K562 (cell line): ENCODE measurements at regions not wholly inside any gene's neighbourhood (a gene's known extent, or its start where the extent isn't known, plus 50 kb on each side); places are given as distances from the start of the nearest gene placed in this dataset.
A peak's percentile ranks its signal among the peaks of the same experiment; 100 is the strongest.

Experiments
- ATAC-seq: fragments of 200-7000 bp; cut with Tn5 transposase; 3 replicates; pipeline ENCODE4 v1.9.1; 2020; ENCODE audit warnings: moderate library complexity
- BruUV-seq: library from RNA; stranded (reverse); fragments of 400-500 nt; replicated peaks from 2 replicates; lab custom pipeline; 2021; lab: Mats Ljungman, UMichigan
- CTCF ChIA-PET: fragments of 300-600 bp; formaldehyde crosslinking; extraction: SDS; loops from one replicate; lab custom pipeline; 2021; ENCODE audit warnings: low intra/inter-chr PET ratio; lab: Yijun Ruan, JAX
- POLR2A ChIA-PET: fragments of 300-600, 350-650 bp; sonication (Branson Sonifier 250); formaldehyde crosslinking; extraction: SDS; loops from one replicate; lab custom pipeline; 2021; ENCODE audit warnings: antibody characterized with exemption, inconsistent platforms; lab: Yijun Ruan, JAX
- DNase-seq, 4 experiments: peaks; one replicate each; pipeline versions ENCODE4 v3.0.0 to v3.0.0-alpha.2; 2011 to 2018; ENCODE audit warnings: low spot score in 3 of 4, mixed read lengths in 3 of 4; ENCODE audit errors: extremely low read depth in 1 of 4
- FAIRE-seq: peaks from 2 replicates; lab custom pipeline; 2011; peaks lifted over from hg19 to GRCh38; lab: Jason Lieb, UNC
- H2AFZ ChIP-seq: 2 replicates; pipeline ENCODE4 v1.6.0; 2011; ENCODE audit warnings: low read depth, low read length, control low read depth, inconsistent platforms
- H3K27ac ChIP-seq: fragments of 200-600 bp; 3 replicates; pipeline ENCODE4 v1.8.0; 2011; ENCODE audit warnings: low read depth, mild to moderate bottlenecking, control low read depth, inconsistent platforms, low read length, moderate library complexity, mixed read lengths; ENCODE audit errors: extremely low read depth
- H3K27me3 ChIP-seq, 2 experiments: fragments of 300-600 bp in 1 of 2; 2 replicates in 1 of 2; 3 replicates in 1 of 2; pipeline versions ENCODE4 v1.6.0 to v1.8.0; 2011; ENCODE audit warnings: inconsistent platforms in 2 of 2, low read length in 2 of 2, mild to moderate bottlenecking in 1 of 2, mixed read lengths in 1 of 2, moderate library complexity in 1 of 2; ENCODE audit not compliant: control insufficient read depth in 2 of 2, insufficient read depth in 2 of 2
- H3K36me3 ChIP-seq: fragments of 300-600 bp; 3 replicates; pipeline ENCODE4 v1.8.0; 2011; ENCODE audit warnings: mild to moderate bottlenecking, low read length, inconsistent platforms; ENCODE audit not compliant: control insufficient read depth, insufficient read depth
- H3K4me1 ChIP-seq, 2 experiments: fragments of 200-600 bp in 1 of 2; replicated peaks in 1 of 2; 2 replicates in 1 of 2; 3 replicates in 1 of 2; pipeline versions ENCODE4 v1.5.1 to v1.8.0; 2011; ENCODE audit warnings: inconsistent platforms in 2 of 2, low read length in 2 of 2, mild to moderate bottlenecking in 1 of 2, mixed read lengths in 1 of 2, moderate library complexity in 1 of 2; ENCODE audit not compliant: control insufficient read depth in 2 of 2, insufficient read depth in 2 of 2
- H3K4me2 ChIP-seq: 2 replicates; pipeline ENCODE4 v1.6.1; 2011; ENCODE audit warnings: low read length, control low read depth, inconsistent platforms, mixed read lengths; ENCODE audit not compliant: insufficient read depth
- H3K4me3 ChIP-seq: fragments of 200-600 bp; sonication (generic), shearing (Covaris generic); 2 replicates; pipeline ENCODE4 v1.5.1; 2016; ENCODE audit warnings: control low read depth, inconsistent platforms
- H3K79me2 ChIP-seq: fragments of 200-600 bp; 3 replicates; pipeline ENCODE4 v1.8.0; 2011; ENCODE audit warnings: low read length, inconsistent platforms; ENCODE audit not compliant: control insufficient read depth, insufficient read depth
- H3K9ac ChIP-seq, 2 experiments: 2 replicates each; pipeline versions ENCODE4 v1.6.0 to v1.6.1; 2011; ENCODE audit warnings: low read depth in 2 of 2, low read length in 2 of 2, control low read depth in 1 of 2, inconsistent platforms in 1 of 2, mild to moderate bottlenecking in 1 of 2, mixed read lengths in 1 of 2; ENCODE audit not compliant: insufficient read depth in 1 of 2
- H3K9me1 ChIP-seq: one replicate; pipeline ENCODE4 v1.6.0; 2011; ENCODE audit warnings: inconsistent platforms, mild to moderate bottlenecking, low read length, moderate library complexity; ENCODE audit not compliant: control insufficient read depth, insufficient read depth
- H3K9me3 ChIP-seq: replicated peaks from 2 replicates; pipeline ENCODE4 v1.5.1; 2011; ENCODE audit warnings: low read depth, low read length, inconsistent platforms; ENCODE audit not compliant: control insufficient read depth, insufficient read depth
- H4K20me1 ChIP-seq: replicated peaks from 2 replicates; pipeline ENCODE4 v1.6.1; 2011; ENCODE audit warnings: low read length, inconsistent platforms, mixed read lengths; ENCODE audit not compliant: control insufficient read depth, insufficient read depth
- BCOR ChIP-seq: fragments of 450-650 bp; IDR thresholded peaks from 2 replicates; pipeline ENCODE4 v1.6.1; 2016
- COPS2 ChIP-seq: fragments of 450-650 bp; conservative IDR thresholded peaks from 2 replicates; pipeline ENCODE4 v1.6.1; 2016; ENCODE audit warnings: mild to moderate bottlenecking, moderate library complexity
- FOXJ2 ChIP-seq: fragments of 200-800 bp; sonication (Bioruptor generic); IDR thresholded peaks from 2 replicates; pipeline ENCODE4 v1.6.1; 2016; ENCODE audit warnings: missing genetic modification characterization, missing compliant biosample characterization
- HDAC3 ChIP-seq: fragments of 450-650 bp; IDR thresholded peaks from 2 replicates; pipeline ENCODE4 v1.6.1; 2018; ENCODE audit warnings: borderline replicate concordance, mild to moderate bottlenecking, moderate library complexity; ENCODE audit not compliant: partially characterized antibody
- HDGF ChIP-seq: fragments of 450-650 bp; IDR thresholded peaks from 2 replicates; pipeline ENCODE4 v1.6.1; 2016
- RNF2 ChIP-seq: sonication (generic); IDR thresholded peaks from 2 replicates; pipeline ENCODE4 v1.6.1; 2016
- TAL1 ChIP-seq: fragments of 450-650 bp; IDR thresholded peaks from 2 replicates; pipeline ENCODE4 v1.6.1; 2016; ENCODE audit warnings: mild to moderate bottlenecking
- TEAD2 ChIP-seq: fragments of 450-650 bp; IDR thresholded peaks from 2 replicates; pipeline ENCODE4 v1.6.1; 2016; ENCODE audit warnings: missing genetic modification characterization, control low read depth, missing compliant biosample characterization
- XRCC5 ChIP-seq: fragments of 200-400 bp; formaldehyde crosslinking; IDR thresholded peaks from 2 replicates; pipeline ENCODE4 v1.6.1; 2017; ENCODE audit warnings: low read depth, mild to moderate bottlenecking, low read length
- ZNF384 ChIP-seq: IDR thresholded peaks from 2 replicates; pipeline ENCODE4 v1.6.1; 2012; ENCODE audit warnings: low read depth, low read length, improper control_type of control experiment
- WGBS: fragments of 100-300 bp; shearing (Covaris generic); methylation state at CpG from one replicate; pipeline ENCODE4 v1.1.6; 2016; ENCODE audit warnings: low coverage, mixed read lengths; ENCODE audit not compliant: insufficient coverage; ENCODE audit errors: missing lambda C conversion rate; 5-methylcytosine and 5-hydroxymethylcytosine counted together
- in situ Hi-C: fragments of 300-500 bp; cut with MboI; formaldehyde crosslinking; loops from 4 replicates; pipeline ENCODE4 v1.15.0; 2018; ENCODE audit warnings: inconsistent platforms, mixed read lengths
- intact Hi-C: fragments of 100-400 bp; cut with micrococcal nuclease; formaldehyde crosslinking; loops from 2 replicates; pipeline ENCODE4 v1.14.2; 2022
- TF ChIP-seq, protein P1 (sequence below): fragments of 250-450 bp; sonication (Bioruptor Pico); IDR thresholded peaks from 2 replicates; pipeline ENCODE4 v1.4.0; 2020; ENCODE audit warnings: mild to moderate bottlenecking, moderate library complexity
- TF ChIP-seq, protein P2 (sequence below): sonication (generic); formaldehyde crosslinking; IDR thresholded peaks from 2 replicates; pipeline ENCODE4 v1.8.0; 2022; ENCODE audit warnings: mild to moderate bottlenecking, missing genetic modification reagents

DNA sequence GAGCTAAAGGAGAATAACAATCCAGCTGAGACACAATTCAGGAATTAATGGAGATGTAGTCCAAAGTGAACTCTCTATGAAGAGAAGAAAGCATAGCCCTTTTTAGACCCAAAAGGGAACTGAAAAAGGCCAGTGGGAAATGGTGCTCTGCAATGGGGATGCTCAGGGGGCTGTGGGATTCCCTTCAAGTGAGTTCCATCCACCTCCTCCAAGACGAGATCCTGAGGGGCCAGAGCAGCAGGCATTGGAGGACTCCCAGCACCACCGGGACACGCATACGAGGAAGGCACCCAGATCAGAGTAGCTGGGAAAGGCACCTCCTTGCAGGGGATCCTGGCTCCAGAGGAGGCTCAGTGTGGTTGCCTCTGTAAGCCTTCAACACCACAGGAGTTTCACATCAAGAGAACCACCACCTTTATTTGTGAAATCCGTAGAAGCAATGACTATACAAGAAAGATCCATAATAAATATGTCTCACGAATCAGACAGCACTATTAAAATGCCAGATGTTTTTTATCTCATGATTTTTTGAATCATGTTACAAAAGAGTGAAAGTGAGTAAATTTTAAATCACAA, 288.2 kb downstream of the MED10 start:
- DNase-seq = no peak
- H3K9ac ChIP-seq = no peak overlapping the region
- no peaks in the 10 kb centered on the region for H4K20me1 ChIP-seq
- no peak overlapping the region for H3K4me3 ChIP-seq
- no peaks in the 10 kb centered on the region for H3K36me3 ChIP-seq
- ChIA-PET CTCF (no interaction called here), POLR2A (no interaction called here)
- in situ Hi-C loops (no loop called here), intact Hi-C loops (no loop called here)
- H3K9me3 ChIP-seq = no peaks in the 10 kb centered on the region
- H2AFZ ChIP-seq = no peak overlapping the region
- H3K4me1 ChIP-seq = no peaks in the 10 kb centered on the region
- WGBS = 0% methylated on average over 6 of the region's 6 CpGs
- H3K9me1 ChIP-seq = no peaks in the 10 kb centered on the region
- no peak for FAIRE-seq
- no peak overlapping the region for H3K27ac ChIP-seq
- no TSS peak for BruUV-seq
- H3K79me2 ChIP-seq = no peaks in the 10 kb centered on the region
- no peak overlapping the region for H3K4me2 ChIP-seq
- ATAC-seq = no peak
- H3K27me3 ChIP-seq = peaks cover 4 to 13% of the 10 kb centered on the region in 2 experiments; a peak in 4 of 5 replicates
- TF ChIP-seq ZNF384 = no peak
- no peak for TF ChIP-seq FOXJ2 (tag)
- TF ChIP-seq, protein P1, sequence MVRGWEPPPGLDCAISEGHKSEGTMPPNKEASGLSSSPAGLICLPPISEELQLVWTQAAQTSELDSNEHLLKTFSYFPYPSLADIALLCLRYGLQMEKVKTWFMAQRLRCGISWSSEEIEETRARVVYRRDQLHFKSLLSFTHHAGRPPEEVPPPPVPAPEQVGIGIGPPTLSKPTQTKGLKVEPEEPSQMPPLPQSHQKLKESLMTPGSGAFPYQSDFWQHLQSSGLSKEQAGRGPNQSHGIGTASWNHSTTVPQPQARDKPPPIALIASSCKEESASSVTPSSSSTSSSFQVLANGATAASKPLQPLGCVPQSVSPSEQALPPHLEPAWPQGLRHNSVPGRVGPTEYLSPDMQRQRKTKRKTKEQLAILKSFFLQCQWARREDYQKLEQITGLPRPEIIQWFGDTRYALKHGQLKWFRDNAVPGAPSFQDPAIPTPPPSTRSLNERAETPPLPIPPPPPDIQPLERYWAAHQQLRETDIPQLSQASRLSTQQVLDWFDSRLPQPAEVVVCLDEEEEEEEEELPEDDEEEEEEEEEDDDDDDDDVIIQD (CRISPR knock-in tag) = no peak

DNA sequence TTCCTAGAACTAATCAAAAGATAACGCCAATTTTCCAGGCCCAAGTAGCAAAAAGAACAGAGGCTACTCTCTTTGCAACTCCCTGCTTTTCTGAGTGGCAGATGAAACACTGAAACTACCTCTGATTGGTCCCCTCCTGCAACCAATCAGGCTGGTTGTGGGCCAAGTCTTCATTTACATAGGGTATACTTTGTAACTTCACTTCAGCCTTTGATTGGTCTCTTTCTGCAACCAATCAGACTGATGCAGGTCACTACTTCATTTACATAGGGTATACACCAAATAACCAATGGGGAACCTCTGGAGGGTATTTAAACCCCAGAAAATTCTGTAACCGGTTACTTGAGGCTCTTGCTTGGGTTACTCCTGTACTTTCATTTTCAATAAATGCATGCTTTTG, 289.6 kb downstream of the MED10 start:
- H3K36me3 ChIP-seq = no peaks in the 10 kb centered on the region
- H3K9me1 ChIP-seq = no peaks in the 10 kb centered on the region
- no peak overlapping the region for H3K4me3 ChIP-seq
- H3K4me1 ChIP-seq = no peaks in the 10 kb centered on the region
- H3K9me3 ChIP-seq = no peaks in the 10 kb centered on the region
- in situ Hi-C loops = no loop called here
- BruUV-seq = no TSS peak
- ChIA-PET CTCF (no interaction called here), POLR2A (no interaction called here)
- no peak overlapping the region for H3K9ac ChIP-seq
- FAIRE-seq = no peak
- DNase-seq = peak in 1 of 4 experiments; percentile 4
- no peaks in the 10 kb centered on the region for H3K79me2 ChIP-seq
- ATAC-seq = peak; percentile 78
- H3K27me3 ChIP-seq = peaks cover 10 to 22% of the 10 kb centered on the region in 2 experiments; a peak in 4 of 5 replicates
- H3K27ac ChIP-seq = no peak overlapping the region
- intact Hi-C loops = no loop called here
- H2AFZ ChIP-seq = no peak overlapping the region
- H3K4me2 ChIP-seq = no peak overlapping the region
- H4K20me1 ChIP-seq = no peaks in the 10 kb centered on the region
- 0% methylated on average over 2 of the region's 2 CpGs for WGBS
- TF ChIP-seq HDGF = no peak
- no peak for TF ChIP-seq XRCC5
- TF ChIP-seq HDAC3 = no peak
- TF ChIP-seq RNF2 = no peak
- no peak for TF ChIP-seq COPS2
- TF ChIP-seq TEAD2 (tag) = no peak
- TF ChIP-seq BCOR = no peak
- TF ChIP-seq TAL1 = no peak
- TF ChIP-seq, protein P2, sequence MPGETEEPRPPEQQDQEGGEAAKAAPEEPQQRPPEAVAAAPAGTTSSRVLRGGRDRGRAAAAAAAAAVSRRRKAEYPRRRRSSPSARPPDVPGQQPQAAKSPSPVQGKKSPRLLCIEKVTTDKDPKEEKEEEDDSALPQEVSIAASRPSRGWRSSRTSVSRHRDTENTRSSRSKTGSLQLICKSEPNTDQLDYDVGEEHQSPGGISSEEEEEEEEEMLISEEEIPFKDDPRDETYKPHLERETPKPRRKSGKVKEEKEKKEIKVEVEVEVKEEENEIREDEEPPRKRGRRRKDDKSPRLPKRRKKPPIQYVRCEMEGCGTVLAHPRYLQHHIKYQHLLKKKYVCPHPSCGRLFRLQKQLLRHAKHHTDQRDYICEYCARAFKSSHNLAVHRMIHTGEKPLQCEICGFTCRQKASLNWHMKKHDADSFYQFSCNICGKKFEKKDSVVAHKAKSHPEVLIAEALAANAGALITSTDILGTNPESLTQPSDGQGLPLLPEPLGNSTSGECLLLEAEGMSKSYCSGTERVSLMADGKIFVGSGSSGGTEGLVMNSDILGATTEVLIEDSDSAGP = no peak
